ENCODE measurements at regions not wholly inside any gene's neighbourhood (a gene's known extent, or its start where the extent isn't known, plus 50 kb on each side); places are given as distances from the start of the nearest gene placed in this dataset.
"Not testable (repeated sequence)": the region's sequence is repeated elsewhere in the genome, so short reads cannot be mapped to it uniquely, and the experiment has no call there.

DNA sequence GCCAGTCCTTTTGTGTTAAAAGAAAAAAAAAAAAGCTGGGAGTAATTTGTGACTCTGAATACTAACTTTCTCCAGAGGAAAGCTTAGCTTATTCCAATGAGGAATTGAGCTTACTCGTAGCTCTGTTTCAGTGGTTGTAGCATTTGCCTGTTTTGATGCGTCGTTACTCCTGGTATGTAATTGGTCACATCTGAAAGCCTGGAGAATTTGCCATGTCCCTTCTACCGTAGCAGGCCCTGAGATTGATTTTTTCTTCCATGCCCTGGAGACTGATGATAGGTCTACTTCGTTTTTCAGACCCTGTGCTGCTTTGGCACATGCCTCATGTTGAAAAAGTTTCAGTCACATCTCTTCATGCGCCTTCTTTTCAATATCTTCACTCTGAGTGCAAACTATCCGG, 1103.0 kb downstream of the PLA2G4A start:
- DNase-seq = no peak

DNA sequence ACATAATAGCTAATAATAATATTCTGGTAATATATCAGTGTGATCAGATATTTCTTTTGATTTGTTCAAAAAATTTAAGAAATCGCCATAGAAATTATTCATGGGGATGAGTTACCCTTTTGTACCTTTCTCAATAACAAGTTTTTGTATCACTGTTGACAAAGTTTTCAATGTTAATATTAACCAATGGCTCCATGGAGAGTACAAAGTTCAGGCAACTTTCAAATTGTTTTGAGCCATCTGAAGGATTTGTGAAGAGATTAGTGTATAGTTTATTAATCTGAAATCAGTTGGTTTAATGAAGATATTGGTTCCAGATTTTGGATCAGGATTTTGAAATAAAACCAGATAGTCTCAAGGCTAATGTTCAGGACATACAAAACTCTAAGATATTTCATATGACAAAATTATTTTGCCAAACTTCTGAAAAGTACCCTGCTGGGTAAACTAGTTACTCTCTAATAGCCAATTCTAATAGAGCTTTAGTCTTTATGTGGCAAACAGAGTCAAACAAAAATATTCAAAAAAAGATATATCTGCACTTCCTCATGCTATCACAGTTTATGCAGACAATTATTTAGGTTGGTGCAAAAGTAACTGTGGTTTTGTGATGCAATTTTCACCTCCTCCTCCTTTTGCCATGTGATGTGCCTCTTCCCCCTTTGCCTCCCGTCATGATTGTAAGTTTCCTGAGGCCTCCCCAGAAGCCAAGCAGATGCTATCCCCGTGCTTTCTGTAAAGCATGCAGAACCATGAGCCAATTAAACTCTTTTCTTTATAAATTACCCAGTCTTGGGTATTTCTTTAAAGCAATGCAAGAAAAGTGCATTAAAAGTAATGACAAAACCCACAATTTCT, 1105.0 kb downstream of the PLA2G4A start:
- DNase-seq = no peak

DNA sequence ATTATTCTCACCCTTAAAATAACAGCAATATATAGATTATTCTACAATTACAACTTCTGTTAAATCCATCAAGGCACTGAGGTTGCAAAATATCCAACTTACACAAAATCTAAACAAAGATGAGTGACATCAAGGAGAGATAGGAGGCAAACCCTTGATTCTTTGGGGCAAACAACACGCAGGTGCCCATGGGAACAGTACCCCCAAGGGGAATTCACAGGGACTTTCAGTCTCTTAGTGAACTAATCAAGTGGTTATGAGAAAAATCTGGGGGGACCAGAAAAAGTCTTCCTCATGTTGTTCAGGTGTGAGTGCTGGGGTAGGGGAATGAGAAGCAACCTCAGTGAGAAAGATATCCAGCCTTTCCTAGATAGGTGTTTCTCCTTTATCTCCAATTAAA, 1107.9 kb downstream of the PLA2G4A start:
- no peak for DNase-seq

DNA sequence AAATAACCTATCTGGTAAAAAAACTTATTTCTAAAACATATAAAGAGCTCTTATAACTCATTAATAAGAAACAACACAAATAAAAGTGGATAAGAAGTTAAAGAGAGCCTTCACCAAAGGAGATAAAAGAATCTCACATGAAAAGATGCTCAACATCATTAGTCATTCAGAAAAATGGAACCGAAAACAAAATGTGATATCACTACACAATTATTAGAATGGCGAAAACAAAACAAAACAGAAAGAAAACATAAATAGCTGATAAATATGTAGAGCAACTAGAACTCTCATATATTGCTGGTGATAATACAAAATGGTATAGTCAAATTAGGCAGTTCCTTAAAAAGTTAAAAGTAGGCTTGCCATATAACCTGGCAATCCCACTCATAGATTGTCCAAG, 1109.3 kb downstream of the PLA2G4A start:
- DNase-seq = no peak

DNA sequence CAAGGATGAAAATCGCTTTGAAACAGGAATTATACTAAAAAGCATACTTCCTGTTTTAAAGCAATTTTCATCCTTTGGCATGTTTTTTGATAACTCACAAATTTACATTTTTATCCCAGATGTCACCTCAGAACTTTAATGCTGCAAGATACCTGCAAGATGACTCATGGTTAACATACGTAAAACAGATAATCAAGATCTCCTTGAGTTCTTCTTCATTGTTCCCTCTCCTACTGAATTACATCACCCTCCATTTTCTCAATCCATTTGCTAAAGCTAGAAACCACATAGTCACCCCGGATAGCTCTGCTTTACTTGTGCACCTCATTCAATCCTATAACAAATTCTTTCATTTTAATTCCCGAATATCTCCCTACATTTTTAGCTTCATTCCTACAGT, 1114.2 kb downstream of the PLA2G4A start:
- no peak for DNase-seq

DNA sequence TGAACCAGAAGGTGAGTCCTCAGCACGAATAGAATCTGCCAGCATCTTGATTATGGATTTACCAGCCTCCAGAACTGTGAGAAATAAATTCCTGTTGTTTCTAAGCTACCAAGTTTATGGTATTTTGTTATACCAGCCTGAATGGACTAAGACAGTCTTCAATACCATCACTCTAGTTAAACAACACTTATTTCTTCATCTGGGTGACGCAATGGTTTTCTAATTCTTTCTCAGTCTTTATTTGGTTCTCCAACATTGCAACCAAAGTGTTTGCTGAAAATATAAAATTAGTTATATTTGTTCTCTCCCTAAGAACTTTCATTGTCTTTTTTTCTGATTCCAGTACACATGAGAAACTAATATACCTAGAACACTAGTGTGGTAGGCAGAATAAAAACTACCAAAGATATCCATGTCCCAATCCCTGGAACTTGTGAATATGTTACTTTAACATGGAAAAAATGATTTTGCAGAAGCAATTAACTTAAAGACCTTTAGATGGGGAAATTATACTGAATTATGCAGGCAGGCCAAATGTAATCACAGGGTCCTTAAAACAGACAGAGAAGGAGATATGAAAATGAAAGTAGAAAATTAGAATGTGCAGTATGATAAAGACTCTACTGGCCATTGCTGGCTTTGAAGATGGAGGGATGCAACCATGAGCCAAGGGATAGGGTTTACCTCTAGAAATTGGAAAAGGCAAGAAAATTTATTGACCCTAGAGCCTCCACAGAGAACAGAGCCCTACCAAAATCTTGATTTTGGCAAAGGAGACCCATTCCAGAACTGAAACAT, 1115.1 kb downstream of the PLA2G4A start:
- no peak for DNase-seq

DNA sequence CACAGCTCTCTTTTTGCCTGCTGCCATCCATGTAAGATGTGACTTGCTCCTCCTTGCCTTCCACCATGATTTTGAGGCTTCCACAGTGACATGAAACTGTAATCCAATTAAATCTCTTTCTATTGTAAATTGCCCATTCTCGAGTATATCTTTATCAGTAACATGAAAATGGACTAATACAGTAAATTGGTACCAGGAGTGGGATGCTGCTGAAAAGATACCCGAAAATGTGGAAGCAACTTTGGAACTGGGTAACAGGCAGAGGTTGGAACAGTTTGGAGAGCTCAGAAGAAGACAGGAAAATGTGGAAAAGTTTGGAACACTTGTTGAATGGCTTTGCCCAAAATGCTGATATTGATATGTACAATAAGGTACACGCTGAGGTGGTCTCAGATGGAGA, 1117.9 kb downstream of the PLA2G4A start:
- DNase-seq = not testable (repeated sequence)

DNA sequence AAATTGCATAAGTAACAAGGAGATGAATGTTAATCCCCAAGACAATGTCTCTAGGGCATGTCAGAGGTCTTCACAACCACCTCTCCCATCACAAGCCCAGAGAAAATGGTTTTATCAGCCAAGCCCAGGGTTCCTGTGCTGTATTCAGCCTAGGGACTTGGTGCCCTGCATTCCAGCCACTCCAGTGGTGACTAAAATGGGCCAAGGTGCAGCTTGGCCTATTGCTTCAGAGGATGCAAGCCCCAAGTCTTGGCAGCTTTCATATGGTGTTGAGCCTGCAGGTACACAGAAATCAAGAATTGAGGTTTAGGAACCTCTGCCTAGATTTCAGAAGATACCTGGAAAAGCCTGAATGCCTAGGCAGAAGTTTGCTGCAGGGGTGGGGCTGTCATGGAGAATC, 1118.6 kb downstream of the PLA2G4A start:
- no peak for DNase-seq

DNA sequence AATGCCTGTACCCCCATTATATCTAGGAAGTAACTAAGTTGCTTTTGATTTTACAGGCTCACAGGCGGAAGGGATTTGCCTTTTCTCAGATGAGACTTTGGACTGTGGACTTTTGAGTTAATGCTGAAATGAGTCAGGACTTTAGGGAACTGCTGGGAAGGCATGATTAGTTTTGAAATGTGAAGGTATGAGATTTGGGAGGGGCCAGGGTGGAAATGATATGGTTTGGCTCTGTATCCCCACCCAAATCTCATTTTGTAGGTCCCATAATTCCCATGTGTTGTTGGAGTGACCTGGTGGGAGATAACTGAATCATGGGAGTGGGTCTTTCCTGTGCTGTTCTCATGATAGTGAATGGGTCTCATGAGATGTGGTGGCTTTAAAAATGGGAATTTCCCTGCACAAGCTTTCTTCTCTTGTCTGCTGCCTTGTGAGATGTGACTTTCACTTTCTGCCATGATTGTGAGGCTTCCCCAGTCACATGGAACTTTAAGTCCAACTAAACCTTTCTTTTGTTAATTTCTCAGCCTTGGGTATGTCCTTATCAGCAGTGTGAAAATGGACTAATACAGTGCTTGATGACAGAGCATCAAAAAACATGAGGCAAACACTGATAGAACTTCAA, 1119.5 kb downstream of the PLA2G4A start:
- DNase-seq = no peak

DNA sequence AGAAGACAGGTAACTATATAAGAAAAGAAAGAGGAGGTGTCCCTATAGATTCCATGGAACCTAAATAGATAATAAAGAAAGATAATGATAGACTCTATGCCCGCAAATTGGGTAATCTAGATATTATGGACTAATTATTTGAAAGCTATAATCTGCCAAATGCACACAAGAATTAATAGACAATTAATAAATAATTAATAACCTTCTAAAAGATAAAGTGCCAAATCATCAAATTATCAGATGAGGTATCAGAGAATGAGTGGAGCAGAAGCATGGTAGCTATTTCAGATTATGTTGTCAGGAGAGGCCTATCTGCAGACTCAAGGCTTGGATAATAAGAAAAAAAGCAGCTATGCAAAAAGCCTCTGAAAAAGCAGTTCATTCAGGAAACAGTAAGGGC, 1120.8 kb downstream of the PLA2G4A start:
- DNase-seq = no peak

DNA sequence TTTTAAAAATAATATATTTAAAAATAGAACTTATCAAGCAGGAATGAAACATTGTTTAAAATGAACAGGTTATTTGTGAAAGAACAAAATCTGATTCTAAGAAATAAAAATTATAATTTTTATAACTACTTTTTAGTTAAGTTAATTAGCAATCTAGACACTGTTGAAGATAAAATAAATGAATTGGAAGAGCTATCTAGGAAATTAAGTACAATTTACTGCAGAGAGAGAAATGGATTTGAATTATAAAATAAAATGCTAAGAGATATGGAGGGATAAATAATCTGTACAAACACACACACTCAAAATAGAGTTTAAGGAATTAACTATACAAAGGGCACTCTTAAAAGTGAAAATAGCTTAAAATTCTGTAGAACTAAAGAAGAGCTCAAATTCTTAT, 1123.1 kb downstream of the PLA2G4A start:
- DNase-seq = no peak

DNA sequence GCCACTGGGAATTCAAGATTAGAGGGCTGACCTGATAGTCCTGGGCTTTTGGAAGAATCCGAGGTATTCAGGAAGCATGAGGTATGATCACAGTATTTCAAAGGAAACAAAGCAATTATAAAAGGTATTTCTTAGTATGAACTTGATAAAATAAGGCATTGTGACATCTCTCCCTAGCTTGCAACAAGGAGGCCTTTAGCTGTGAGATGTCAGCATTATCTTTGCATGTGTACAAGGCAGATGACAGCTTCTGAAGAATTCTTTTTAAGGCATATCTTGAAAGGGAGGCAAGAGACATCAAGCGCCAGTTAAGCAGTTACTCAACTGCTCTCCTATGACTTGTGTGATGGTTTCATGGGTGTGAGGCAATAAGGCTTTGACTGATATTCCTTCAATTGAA, 1123.7 kb downstream of the PLA2G4A start:
- DNase-seq = no peak

DNA sequence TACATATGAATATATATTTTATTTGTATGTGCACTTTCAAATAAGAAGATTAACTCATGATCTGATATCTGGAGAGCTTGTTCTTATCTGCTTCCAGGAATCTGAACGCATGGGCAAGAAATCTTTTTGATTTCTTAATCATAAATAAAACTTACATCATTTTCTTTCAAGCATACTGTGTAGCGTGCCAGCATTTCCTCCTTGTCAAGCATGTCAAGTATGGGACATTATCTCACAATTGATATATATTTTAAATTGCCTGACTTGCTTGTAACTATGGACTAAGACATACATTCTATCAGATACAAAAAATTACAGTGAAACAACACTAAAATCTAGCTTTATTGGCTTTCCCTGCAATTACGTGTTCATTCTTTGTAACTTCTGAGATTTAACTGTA, 1128.2 kb downstream of the PLA2G4A start:
- no peak for DNase-seq

DNA sequence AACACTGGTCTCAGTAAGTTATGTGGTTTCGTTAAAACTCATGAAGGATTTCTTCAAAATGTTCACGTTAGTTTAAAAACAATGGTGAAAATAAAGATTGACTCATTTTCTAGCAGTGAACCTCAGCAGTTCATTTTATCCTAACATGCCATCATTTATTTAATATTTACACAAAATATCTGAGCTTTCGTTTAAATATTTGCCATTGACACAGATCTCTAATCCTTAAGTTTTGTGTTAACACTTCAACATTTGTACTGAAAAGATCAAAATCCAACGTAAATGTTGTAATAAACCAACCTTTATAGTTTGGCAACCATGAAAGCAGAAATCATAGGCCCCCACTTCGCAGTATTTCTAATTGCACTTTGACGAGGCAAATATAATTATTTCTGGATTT, 1129.5 kb downstream of the PLA2G4A start:
- no peak for DNase-seq

DNA sequence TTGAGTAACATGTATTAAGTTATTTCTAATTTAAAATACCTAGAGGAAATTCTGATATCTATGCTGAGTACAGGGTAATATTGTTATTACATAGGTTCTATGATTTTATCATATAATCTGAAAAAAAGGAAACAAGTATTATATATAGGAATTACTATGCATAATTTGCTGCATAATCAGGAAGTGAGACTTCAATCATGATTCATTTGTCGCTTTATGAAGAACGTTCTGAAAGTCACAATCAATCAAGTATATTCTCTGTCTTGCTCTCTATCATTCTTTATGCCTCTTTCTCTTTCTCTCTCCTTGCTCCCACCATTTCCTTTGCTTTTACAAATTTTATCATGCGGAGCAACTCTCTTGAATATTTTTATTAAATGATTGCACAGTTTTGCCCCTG, 1130.3 kb downstream of the PLA2G4A start:
- no peak for DNase-seq

DNA sequence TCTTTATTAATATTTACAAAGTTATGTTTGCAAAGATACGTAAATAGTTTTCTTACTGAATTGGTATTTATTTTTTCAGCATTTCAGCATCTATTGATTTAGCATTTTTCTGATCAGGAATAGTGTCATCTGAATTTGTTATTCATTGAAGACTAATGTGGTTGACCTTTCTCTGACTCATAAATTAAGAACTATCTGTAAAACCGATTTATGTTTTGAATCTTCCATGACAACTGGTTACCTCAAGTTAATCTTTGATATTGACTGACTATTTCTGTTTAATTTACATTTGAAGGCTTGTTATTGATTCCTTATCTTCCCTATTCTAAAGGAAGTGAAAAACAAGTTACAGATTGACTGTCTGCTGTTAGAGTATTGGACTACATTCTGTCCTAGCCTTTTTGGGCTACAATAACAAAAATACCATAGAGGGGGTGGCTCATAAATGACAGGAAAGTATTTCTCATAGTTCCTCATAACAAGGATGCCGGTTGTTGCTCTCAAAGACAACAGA, 1131.4 kb downstream of the PLA2G4A start:
- no peak for DNase-seq

DNA sequence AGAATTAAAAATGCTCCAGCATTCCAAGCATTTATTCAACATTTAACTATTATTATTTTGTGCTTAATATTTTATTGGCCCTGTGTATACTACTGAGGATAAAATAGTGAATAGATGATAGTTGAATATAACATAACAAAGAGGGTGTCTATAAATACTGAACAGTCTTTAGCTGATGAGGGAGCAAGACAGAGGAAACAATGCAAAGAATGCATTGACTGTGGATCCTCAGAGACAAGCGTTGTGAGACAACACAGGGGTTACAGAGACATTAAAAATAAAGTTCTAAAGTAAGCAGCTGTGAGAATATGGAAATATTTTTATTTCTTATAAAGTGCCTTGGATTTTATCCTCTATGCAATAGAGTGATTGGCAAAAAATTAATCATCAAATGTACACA, 1133.1 kb downstream of the PLA2G4A start:
- DNase-seq = no peak

DNA sequence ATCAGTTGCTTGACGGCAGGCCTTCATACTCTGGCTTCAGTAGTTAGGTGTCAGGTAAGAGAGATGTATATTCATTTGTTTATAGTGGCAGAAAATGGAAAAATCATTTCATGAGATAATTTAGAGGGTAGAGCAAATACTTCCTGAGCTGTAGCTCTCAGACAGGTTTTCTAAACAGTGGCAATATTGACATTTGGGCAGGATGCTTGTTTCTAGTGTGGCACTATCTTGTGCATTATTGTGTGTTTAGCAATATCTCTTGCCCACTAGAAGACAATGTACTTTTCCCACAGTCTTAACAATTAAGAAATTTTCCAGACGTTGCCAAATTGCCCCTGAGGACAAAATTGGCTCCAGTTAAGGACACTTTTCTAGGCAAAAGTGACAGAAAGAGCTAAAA, 1143.1 kb downstream of the PLA2G4A start:
- DNase-seq = no peak

DNA sequence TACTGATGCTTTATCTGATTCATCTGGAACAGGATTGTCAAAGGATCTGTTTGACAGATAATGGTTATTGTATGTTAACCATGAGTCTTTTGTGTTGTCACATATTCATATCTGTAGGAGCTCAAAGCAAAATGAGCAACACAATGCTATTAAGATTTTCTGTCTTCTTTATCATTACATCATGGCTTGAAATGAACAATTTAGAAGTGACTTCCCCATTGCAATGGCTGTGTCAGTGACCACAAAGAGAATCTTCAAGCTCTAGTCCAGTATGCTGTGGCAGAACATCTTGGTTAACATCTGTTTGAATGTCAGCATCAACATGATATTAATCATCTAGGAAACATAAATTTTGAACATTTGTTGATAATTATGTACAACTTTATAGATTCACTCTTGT, 1148.5 kb downstream of the PLA2G4A start:
- DNase-seq = no peak

DNA sequence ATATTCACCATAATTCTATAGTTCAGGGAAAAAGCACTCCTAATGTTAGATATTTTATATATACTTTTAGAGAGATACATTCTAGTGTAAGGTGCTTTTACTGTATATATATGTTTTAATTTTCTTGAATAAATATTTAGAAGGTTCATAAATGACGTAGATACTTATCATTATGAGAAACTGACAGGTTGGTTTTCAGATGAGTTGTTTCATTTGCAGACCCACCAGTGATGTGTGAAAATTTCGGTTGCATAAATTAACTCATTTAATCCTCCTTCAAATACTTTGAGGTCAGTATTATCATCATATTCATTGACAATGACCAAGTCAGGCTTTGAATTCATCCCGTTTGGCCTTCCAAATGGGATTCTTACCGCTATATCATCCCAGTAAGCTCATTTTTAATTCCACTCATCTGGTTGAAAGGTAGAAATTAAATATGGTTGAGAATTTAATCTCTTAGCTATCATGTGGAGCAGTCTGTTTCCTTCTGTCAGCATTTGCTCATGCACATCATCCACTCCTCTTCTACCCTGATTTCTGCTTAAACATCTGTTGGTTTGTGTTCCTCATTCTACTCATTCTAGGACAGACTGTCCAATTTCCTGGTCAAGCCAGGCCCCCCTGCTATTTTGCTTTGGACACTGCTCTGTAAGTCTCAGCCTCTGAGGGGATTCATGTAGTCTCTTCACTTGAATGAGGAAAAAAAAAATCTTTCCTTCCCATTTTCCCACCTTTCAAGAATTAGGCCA, 1156.6 kb downstream of the PLA2G4A start:
- DNase-seq = no peak

DNA sequence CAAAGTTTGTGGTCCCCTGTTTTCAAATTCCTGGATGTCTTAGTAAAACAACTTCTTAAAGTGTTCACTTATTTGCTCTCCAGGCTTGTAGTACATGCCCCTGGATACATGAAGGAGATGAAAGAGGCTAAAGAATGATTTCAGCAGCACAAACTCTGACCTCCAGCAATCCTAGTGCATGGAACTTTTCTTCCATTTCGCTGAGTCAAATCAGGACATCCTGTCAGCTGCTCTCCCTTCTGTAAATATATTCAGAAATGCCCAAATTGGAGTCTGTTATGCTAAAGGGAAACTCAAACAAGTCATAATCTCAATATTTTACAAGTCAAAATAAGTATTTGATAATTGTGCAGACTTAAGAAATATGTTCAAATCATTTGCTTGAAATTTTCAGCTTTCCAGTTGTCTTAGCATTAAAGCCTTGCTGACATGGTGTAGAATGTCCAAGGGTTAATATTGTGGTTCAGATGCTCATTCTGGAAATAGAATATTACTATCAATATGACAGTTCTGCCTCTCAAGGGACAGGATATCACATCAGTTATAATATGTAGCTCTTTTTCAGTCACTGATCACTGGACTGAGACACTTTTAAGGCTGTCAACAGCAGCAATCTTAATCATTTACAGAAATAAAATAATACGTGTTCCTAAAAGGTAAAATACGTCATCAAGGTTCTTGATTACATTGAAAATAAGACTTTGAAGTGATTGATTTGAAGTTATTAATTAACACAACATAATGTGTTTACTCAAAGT, 1157.3 kb downstream of the PLA2G4A start:
- DNase-seq = no peak

DNA sequence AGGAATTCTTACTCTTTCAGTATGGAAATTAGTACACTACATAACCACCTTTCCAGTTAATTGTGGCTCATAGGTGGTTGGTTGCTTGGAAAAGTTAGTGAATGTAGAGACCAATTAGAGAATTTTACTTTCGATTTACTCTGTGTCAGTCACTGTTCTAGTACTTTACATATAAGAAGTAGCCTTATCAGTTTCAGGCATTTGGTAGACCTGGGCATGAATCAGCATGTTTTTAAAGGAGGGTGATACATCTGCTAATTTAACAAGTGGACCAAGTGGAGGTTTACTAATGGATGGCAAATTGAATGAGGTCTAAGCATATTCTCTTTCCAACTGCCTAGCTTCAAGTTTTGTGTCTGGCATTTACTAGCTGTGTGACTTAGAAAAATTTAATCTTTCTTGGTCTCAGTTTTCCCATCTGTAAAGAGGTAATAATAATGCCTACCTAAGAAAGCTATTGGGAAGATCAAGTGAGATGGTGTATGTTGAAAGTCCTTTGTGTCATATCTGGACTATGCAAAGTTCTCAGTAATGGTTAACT, 1158.6 kb downstream of the PLA2G4A start:
- no peak for DNase-seq

Measured in NCI-H1436 (cell line).